ENCODE measurements at regions not wholly inside any gene's neighbourhood (a gene's known extent, or its start where the extent isn't known, plus 50 kb on each side); places are given as distances from the start of the nearest gene placed in this dataset.
"Not testable (repeated sequence)": the region's sequence is repeated elsewhere in the genome, so short reads cannot be mapped to it uniquely, and the experiment has no call there.

DNA sequence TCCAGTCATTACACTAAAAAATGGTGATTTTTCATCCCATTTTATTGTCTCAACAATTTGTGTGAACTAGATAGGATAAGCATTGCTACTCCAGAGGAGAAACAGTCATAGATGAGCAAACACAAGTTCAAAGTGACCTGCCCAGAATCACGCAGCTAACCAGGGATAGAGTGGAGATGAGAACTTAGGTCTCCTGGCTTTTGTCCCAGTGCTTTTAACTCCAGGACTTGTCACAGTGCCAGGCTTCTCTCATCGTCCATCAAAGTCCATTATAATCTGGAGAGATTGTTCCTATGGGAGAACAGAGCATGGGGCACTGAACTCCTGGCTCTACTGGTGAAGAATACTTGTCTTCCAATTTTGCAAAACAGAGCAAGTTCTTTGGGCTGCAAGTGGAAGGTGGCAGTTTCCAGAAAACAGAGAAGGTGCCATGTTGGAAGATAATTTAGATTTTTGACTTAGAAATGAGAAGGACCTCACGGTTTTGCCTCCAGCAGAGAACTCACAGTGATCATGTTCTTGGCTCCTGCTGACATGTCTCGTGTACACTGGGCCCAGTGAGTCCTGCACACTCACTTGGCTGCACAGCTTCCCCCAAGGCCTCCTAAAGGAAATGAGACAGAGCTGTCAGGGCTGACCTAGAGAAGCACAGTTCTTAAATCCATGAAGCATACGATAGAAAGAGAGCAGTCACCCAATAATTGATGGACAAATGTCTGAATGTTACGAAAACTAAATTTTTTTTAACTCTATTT lies 322.9 kb upstream of the NRP1 start:
- Histone ChIP-seq H3K9me3 (peaks cover 0 to 12% of the 10 kb centered on the region in 2 donors), H3K36me3 (no peaks in the 10 kb centered on the region), H3K27ac (no peak overlapping the region), H3K4me1 (peaks cover 0 to 18% of the 10 kb centered on the region in 2 donors), H3K4me3 (no peak overlapping the region), H3K27me3 (no peaks in the 10 kb centered on the region)
- DNase-seq (ENCODE audit: low spot score), result no peak
- TF ChIP-seq, protein P1, sequence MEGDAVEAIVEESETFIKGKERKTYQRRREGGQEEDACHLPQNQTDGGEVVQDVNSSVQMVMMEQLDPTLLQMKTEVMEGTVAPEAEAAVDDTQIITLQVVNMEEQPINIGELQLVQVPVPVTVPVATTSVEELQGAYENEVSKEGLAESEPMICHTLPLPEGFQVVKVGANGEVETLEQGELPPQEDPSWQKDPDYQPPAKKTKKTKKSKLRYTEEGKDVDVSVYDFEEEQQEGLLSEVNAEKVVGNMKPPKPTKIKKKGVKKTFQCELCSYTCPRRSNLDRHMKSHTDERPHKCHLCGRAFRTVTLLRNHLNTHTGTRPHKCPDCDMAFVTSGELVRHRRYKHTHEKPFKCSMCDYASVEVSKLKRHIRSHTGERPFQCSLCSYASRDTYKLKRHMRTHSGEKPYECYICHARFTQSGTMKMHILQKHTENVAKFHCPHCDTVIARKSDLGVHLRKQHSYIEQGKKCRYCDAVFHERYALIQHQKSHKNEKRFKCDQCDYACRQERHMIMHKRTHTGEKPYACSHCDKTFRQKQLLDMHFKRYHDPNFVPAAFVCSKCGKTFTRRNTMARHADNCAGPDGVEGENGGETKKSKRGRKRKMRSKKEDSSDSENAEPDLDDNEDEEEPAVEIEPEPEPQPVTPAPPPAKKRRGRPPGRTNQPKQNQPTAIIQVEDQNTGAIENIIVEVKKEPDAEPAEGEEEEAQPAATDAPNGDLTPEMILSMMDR (IDR thresholded peaks at IDR 0.05), result no peak

GRCh38 chr10:33655921-33656320 lies 321.5 kb upstream of the NRP1 start:
- no peak for DNase-seq (ENCODE audit: low spot score)
- Histone ChIP-seq H3K27ac (no peak overlapping the region), H3K36me3 (no peaks in the 10 kb centered on the region), H3K27me3 (no peaks in the 10 kb centered on the region), H3K4me1 (peaks cover 0 to 6% of the 10 kb centered on the region in 2 donors), H3K4me3 (no peak overlapping the region), H3K9me3 (peaks cover 0 to 12% of the 10 kb centered on the region in 2 donors)
- TF ChIP-seq, protein P1 (IDR thresholded peaks at IDR 0.05), result no peak

DNA sequence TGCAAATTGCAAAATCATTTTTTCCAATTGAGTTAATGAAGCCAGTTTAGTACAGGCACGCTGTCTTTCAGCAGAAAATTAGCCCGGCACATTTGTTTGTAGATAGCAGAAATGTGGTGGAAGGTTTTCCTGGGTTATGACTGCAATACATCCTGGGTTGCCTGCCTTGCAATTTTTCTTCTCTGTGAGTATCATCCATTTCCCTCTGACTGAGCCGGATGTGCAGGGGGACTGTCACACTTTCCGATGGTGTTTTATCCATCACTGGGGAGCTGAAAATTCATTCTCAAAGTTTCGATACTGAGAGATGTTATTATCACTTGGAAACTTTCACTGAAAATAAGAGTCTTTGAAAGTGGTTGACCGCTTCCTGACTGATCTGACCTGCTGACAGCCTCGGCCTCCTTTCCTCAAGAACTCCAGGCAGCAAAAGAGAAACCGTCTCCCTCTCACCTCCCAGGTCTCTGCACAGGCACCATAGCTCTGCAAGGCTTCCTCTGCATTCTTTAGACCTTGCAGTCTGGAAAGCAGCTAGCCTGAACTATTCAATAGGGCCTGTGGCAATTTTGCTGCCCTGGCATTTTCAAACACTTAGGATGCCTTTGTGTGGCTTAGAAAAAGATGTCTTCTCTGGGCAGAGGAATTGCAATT lies 320.8 kb upstream of the NRP1 start:
- Histone ChIP-seq H3K4me1 (peaks cover 0 to 6% of the 10 kb centered on the region in 2 donors), H3K9me3 (peaks cover 0 to 12% of the 10 kb centered on the region in 2 donors), H3K27ac (no peak overlapping the region), H3K27me3 (no peaks in the 10 kb centered on the region), H3K4me3 (no peak overlapping the region), H3K36me3 (no peaks in the 10 kb centered on the region)
- TF ChIP-seq, protein P1 (IDR thresholded peaks at IDR 0.05), result no peak
- no peak for DNase-seq (ENCODE audit: low spot score)

GRCh38 chr10:33653584-33654367 lies 319.3 kb upstream of the NRP1 start:
- Histone ChIP-seq H3K27ac (no peak overlapping the region), H3K4me3 (no peak overlapping the region), H3K36me3 (no peaks in the 10 kb centered on the region), H3K4me1 (peaks cover 0 to 6% of the 10 kb centered on the region in 2 donors), H3K27me3 (no peaks in the 10 kb centered on the region), H3K9me3 (peaks cover 0 to 14% of the 10 kb centered on the region in 2 donors)
- TF ChIP-seq, protein P1 (IDR thresholded peaks at IDR 0.05), result no peak
- no peak for DNase-seq (ENCODE audit: low spot score)

DNA sequence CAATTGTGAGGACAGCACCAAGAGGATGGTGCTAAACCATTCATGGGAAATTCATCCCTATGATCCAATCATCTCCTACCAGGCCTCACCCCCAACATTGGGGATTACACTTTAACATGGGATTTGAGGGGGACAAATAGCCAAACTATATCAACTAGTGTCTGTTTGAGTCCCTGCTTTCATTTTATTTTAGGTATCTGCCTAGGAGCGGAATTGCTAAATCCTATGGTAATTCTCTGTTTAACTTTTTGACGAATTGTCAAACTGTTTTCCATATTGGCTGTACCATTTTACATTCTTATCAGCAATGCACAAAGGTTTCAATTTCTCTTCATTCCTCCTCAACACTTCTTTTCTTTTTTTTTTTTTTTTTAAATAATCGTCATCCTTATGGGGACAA lies 318.4 kb upstream of the NRP1 start:
- no peak for DNase-seq (ENCODE audit: low spot score)
- H3K4me1 ChIP-seq, result peaks cover 0 to 6% of the 10 kb centered on the region in 2 donors

GRCh38 chr10:33650131-33650530 lies 315.7 kb upstream of the NRP1 start:
- H3K27me3 ChIP-seq; DNase-seq (ENCODE audit: low spot score); H3K36me3 ChIP-seq; H3K4me1 ChIP-seq; H3K4me3 ChIP-seq; H3K27ac ChIP-seq: not testable (repeated sequence)
- peaks cover 0 to 20% of the 10 kb centered on the region in 2 donors for H3K9me3 ChIP-seq

More for the DNA sequence above, 318.4 kb upstream of the NRP1 start:
- no peaks in the 10 kb centered on the region for H3K36me3 ChIP-seq
- H3K4me3 ChIP-seq, result no peak overlapping the region
- no peaks in the 10 kb centered on the region for H3K27me3 ChIP-seq
- H3K27ac ChIP-seq, result no peak overlapping the region
- H3K9me3 ChIP-seq, result peaks cover 0 to 20% of the 10 kb centered on the region in 2 donors
- TF ChIP-seq, protein P1 (IDR thresholded peaks at IDR 0.05), result no peak

All from right atrium auricular region (tissue), 2 donors.